Peyer's patch (tissue), 4 donors: ENCODE measurements at regions not wholly inside any gene's neighbourhood (a gene's known extent, or its start where the extent isn't known, plus 50 kb on each side); places are given as distances from the start of the nearest gene placed in this dataset.

Experiments used
- POLR2A ChIP-seq, 2 donors: fragments of 450-650 bp; IDR thresholded peaks; one replicate each; pipeline ENCODE4 v1.5.1; 2017; ENCODE audit warnings: antibody characterized with exemption in 2 of 2, mild to moderate bottlenecking in 2 of 2, moderate library complexity in 2 of 2
- TF ChIP-seq, protein P1 (sequence below), 6 experiments: fragments of 450-650 bp in 4 of 6; fragments of 200-600 bp in 2 of 6; sonication (generic) in 1 of 6; IDR thresholded peaks; one replicate each; pipeline ENCODE4 v1.5.1; 2017 to 2019; ENCODE audit warnings: antibody characterized with exemption in 6 of 6, mild to moderate bottlenecking in 3 of 6, moderate library complexity in 1 of 6

DNA sequence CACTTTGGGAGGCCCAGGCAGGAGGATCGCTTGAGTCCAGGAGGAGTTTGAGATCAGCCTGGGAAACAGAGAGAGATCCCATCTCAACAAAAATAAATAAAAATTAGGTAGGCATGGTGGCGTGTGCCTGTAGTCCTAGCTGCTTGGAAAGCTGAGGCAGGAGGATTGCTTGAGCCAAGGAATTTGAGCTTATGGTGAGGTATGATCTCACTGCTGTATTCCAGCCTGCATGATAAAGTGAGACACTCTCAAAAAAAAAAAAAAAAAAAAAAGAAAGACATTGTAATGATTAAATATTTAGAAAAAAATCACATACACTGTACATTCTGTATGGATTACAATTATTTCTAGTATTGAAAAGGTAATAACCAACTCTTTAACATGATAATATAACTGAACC lies 87.1 kb downstream of the SLIT2 start:
- no peak for TF ChIP-seq POLR2A (IDR thresholded peaks at IDR 0.05)
- TF ChIP-seq, protein P1, sequence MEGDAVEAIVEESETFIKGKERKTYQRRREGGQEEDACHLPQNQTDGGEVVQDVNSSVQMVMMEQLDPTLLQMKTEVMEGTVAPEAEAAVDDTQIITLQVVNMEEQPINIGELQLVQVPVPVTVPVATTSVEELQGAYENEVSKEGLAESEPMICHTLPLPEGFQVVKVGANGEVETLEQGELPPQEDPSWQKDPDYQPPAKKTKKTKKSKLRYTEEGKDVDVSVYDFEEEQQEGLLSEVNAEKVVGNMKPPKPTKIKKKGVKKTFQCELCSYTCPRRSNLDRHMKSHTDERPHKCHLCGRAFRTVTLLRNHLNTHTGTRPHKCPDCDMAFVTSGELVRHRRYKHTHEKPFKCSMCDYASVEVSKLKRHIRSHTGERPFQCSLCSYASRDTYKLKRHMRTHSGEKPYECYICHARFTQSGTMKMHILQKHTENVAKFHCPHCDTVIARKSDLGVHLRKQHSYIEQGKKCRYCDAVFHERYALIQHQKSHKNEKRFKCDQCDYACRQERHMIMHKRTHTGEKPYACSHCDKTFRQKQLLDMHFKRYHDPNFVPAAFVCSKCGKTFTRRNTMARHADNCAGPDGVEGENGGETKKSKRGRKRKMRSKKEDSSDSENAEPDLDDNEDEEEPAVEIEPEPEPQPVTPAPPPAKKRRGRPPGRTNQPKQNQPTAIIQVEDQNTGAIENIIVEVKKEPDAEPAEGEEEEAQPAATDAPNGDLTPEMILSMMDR (IDR thresholded peaks at IDR 0.05): no peak
